GM12878 (cell line): ENCODE measurements at regions not wholly inside any gene's neighbourhood (a gene's known extent, or its start where the extent isn't known, plus 50 kb on each side); places are given as distances from the start of the nearest gene placed in this dataset.

ENCODE experiments used
- ATAC-seq: fragments of 200-7000 bp; cut with Tn5 transposase; 3 replicates; pipeline ENCODE4 v1.9.1; 2020; ENCODE audit warnings: mild to moderate bottlenecking, moderate library complexity
- BruUV-seq: library from RNA; stranded (reverse); fragments of 400-500 nt; replicated peaks from 2 replicates; lab custom pipeline; 2021; lab: Mats Ljungman, UMichigan
- CTCF ChIA-PET: fragments of 300-600 bp; sonication (Branson Sonifier 250); formaldehyde crosslinking; extraction: SDS; loops from one replicate; lab custom pipeline; 2021; ENCODE audit warnings: inconsistent platforms; lab: Yijun Ruan, JAX
- POLR2A ChIA-PET: fragments of 350-600 bp; formaldehyde crosslinking; extraction: SDS; loops from one replicate; lab custom pipeline; 2021; ENCODE audit warnings: inconsistent platforms; lab: Charles Lee
- RAD21 ChIA-PET: fragments of 300-600 bp; sonication (Branson Sonifier 250); formaldehyde crosslinking; loops from one replicate; lab custom pipeline; 2023; ENCODE audit warnings: antibody characterized with exemption; ENCODE audit not compliant: unreplicated experiment; lab: Charles Lee
- SMC1A ChIA-PET: fragments of 300-600 bp; sonication (Branson Sonifier 250); formaldehyde crosslinking; loops from one replicate; lab custom pipeline; 2023; ENCODE audit not compliant: unreplicated experiment, uncharacterized antibody; lab: Charles Lee
- DNase-seq: peaks from one replicate; pipeline ENCODE4 v3.0.0-alpha.2; 2011; ENCODE audit warnings: low read depth, low spot score
- FAIRE-seq: peaks from 3 replicates; lab custom pipeline; 2011; peaks lifted over from hg19 to GRCh38; lab: Jason Lieb, UNC
- H2AFZ ChIP-seq: 2 replicates; pipeline ENCODE4 v1.6.0; 2011; ENCODE audit warnings: low read depth, low read length, control low read depth; ENCODE audit not compliant: control insufficient read depth
- H3K27ac ChIP-seq: 2 replicates; pipeline ENCODE4 v1.5.1; 2011; ENCODE audit warnings: control low read depth; ENCODE audit not compliant: control insufficient read depth, insufficient read depth
- H3K27me3 ChIP-seq, 2 experiments: replicated peaks in 1 of 2; 2 replicates each; pipeline versions ENCODE4 v1.6.0 to v1.6.1; 2011; ENCODE audit warnings: low read length in 1 of 2; ENCODE audit not compliant: control insufficient read depth in 2 of 2, insufficient read depth in 2 of 2
- H3K36me3 ChIP-seq, 2 experiments: 2 replicates each; pipeline ENCODE4 v1.5.1; 2011; ENCODE audit warnings: low read length in 1 of 2; ENCODE audit not compliant: control insufficient read depth in 2 of 2, insufficient read depth in 2 of 2
- H3K4me1 ChIP-seq: 2 replicates; pipeline ENCODE4 v1.6.1; 2011; ENCODE audit warnings: mild to moderate bottlenecking, low read length, moderate library complexity, mixed read lengths; ENCODE audit not compliant: control insufficient read depth, insufficient read depth
- H3K4me2 ChIP-seq: 2 replicates; pipeline ENCODE4 v1.6.0; 2011; ENCODE audit warnings: control low read depth; ENCODE audit not compliant: control insufficient read depth, insufficient read depth
- H3K4me3 ChIP-seq: fragments of 200-600 bp; sonication (generic); 2 replicates; pipeline ENCODE4 v1.5.1; 2016
- H3K79me2 ChIP-seq: 2 replicates; pipeline ENCODE4 v1.6.0; 2011; ENCODE audit warnings: low read length; ENCODE audit not compliant: control insufficient read depth, insufficient read depth
- H3K9ac ChIP-seq: 2 replicates; pipeline ENCODE4 v1.8.0; 2011; ENCODE audit warnings: low read length, control low read depth, mixed read lengths; ENCODE audit not compliant: control insufficient read depth, insufficient read depth
- H3K9me3 ChIP-seq: replicated peaks from 3 replicates; pipeline ENCODE4 v1.5.1; 2011; ENCODE audit warnings: mild to moderate bottlenecking, low read length; ENCODE audit not compliant: control insufficient read depth, insufficient read depth
- H4K20me1 ChIP-seq: 2 replicates; pipeline ENCODE4 v1.6.0; 2011; ENCODE audit not compliant: control insufficient read depth, insufficient read depth
- ASH2L ChIP-seq: fragments of 300-600, 200-600 bp; sonication (generic); IDR thresholded peaks from 2 replicates; pipeline ENCODE4 v1.6.1; 2017; ENCODE audit warnings: low read depth, mild to moderate bottlenecking, borderline replicate concordance
- CEBPB ChIP-seq, 2 experiments: fragments of 150-350 bp in 1 of 2; IDR thresholded peaks; 2 replicates each; pipeline ENCODE4 v1.6.1; 2012 to 2014; ENCODE audit warnings: low read depth in 2 of 2, low read length in 2 of 2, borderline replicate concordance in 1 of 2, inconsistent platforms in 1 of 2
- CHD4 ChIP-seq: fragments of 200-600 bp; sonication (generic); IDR thresholded peaks from 2 replicates; pipeline ENCODE4 v1.6.1; 2016; ENCODE audit warnings: mild to moderate bottlenecking
- EED ChIP-seq: sonication (generic); IDR thresholded peaks from 2 replicates; pipeline ENCODE4 v1.6.1; 2016; ENCODE audit warnings: antibody characterized with exemption, low read depth
- KDM1A ChIP-seq: fragments of 200-600 bp; sonication (generic); IDR thresholded peaks from 2 replicates; pipeline ENCODE4 v1.6.1; 2016; ENCODE audit warnings: borderline replicate concordance
- NFIC ChIP-seq: IDR thresholded peaks from 2 replicates; pipeline ENCODE4 v1.6.1; 2012; ENCODE audit warnings: low read depth, mild to moderate bottlenecking, inconsistent platforms, low read length, moderate library complexity
- POLR2A ChIP-seq: IDR thresholded peaks from 2 replicates; pipeline ENCODE4 v1.6.1; 2011; ENCODE audit warnings: low read depth, mild to moderate bottlenecking, low read length
- PRDM15 ChIP-seq: fragments of 450-650 bp; formaldehyde crosslinking; IDR thresholded peaks from 2 replicates; pipeline ENCODE4 v1.4.0; 2020; ENCODE audit warnings: mild to moderate bottlenecking, moderate library complexity
- SREBF2 ChIP-seq: IDR thresholded peaks from 2 replicates; pipeline ENCODE4 v1.6.1; 2012; ENCODE audit warnings: mild to moderate bottlenecking, low read length
- SUZ12 ChIP-seq: fragments of 200-600 bp; sonication (generic); IDR thresholded peaks from one replicate; pipeline ENCODE4 v1.6.1; 2018; ENCODE audit warnings: antibody characterized with exemption, mild to moderate bottlenecking; ENCODE audit not compliant: unreplicated experiment
- TARDBP ChIP-seq: IDR thresholded peaks from 2 replicates; pipeline ENCODE4 v1.6.1; 2016; ENCODE audit warnings: borderline replicate concordance
- whole genome bisulfite sequencing: methylation state at CpG from one replicate; pipeline ENCODE4 v1.1.6; 2016; ENCODE audit warnings: low lambda C conversion rate; ENCODE audit not compliant: insufficient replicate concordance, insufficient coverage; ENCODE audit errors: missing lambda C conversion rate; 5-methylcytosine and 5-hydroxymethylcytosine counted together
- in situ Hi-C: fragments of 300-500 bp; cut with MboI; formaldehyde crosslinking; loops from 9 replicates; pipeline ENCODE4 v1.14.3; 2018; ENCODE audit warnings: mixed read lengths
- intact Hi-C: fragments of 100-400 bp; cut with micrococcal nuclease; formaldehyde crosslinking; loops from one replicate; pipeline ENCODE4 v1.14.2; 2022; ENCODE audit not compliant: unreplicated experiment
- TF ChIP-seq, protein P1 (sequence below): fragments of 450-650 bp; IDR thresholded peaks from 2 replicates; pipeline ENCODE4 v1.6.1; 2017; ENCODE audit warnings: antibody characterized with exemption, mild to moderate bottlenecking, moderate library complexity

DNA sequence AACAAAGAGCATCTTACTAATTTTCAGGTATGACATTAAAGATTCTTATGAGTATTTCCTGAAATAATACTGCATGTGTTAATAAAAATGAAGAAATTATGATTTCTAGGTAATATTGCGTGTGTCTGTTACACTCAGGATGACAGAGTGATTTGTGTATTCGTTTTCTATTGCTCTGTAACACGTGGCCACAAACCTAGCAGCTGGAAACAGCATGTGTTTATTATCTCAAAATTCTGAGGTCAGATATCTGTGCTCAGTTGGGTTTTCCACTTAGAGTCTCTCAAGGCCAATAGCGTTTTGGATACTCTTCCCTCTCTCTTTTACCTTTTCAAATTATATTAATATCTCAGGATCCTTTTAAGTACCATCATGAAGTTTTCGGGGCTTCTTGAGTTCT, 667.9 kb upstream of the CDH7 start:
- Histone ChIP-seq H3K9ac (no peak overlapping the region), H3K4me3 (no peak overlapping the region), H3K79me2 (no peaks in the 10 kb centered on the region), H3K4me2 (no peak overlapping the region), H2AFZ (no peak overlapping the region), H3K27me3 (no peaks in the 10 kb centered on the region), H3K9me3 (no peaks in the 10 kb centered on the region), H3K36me3 (no peaks in the 10 kb centered on the region), H3K27ac (no peak overlapping the region), H3K4me1 (no peaks in the 10 kb centered on the region), H4K20me1 (no peaks in the 10 kb centered on the region)
- ChIA-PET SMC1A (no interaction called here), CTCF (no interaction called here), POLR2A (no interaction called here), RAD21 (no interaction called here)
- intact Hi-C loops (no loop called here), in situ Hi-C loops (loop anchor here (25.0 kb wide), 1 partner anchor 1046 kb away; no protein-coding TSS in a partner anchor)
- no TSS peak for BruUV-seq
- no peak for FAIRE-seq
- 4% methylated on average over 5 of the region's 5 CpGs for WGBS
- no peak for ATAC-seq
- DNase-seq: no peak
- no peak for TF ChIP-seq EED

GRCh38 chr18:65081786-65082185, 669.0 kb upstream of the CDH7 start:
- Histone ChIP-seq H3K4me3 (no peak overlapping the region), H3K9ac (no peak overlapping the region), H2AFZ (no peak overlapping the region), H3K27ac (no peak overlapping the region), H3K36me3 (no peaks in the 10 kb centered on the region), H3K9me3 (no peaks in the 10 kb centered on the region), H3K4me1 (no peaks in the 10 kb centered on the region), H3K27me3 (no peaks in the 10 kb centered on the region), H3K79me2 (no peaks in the 10 kb centered on the region), H3K4me2 (no peak overlapping the region), H4K20me1 (no peaks in the 10 kb centered on the region)
- in situ Hi-C loops (loop anchor here (25.0 kb wide), 1 partner anchor 1044 kb away; no protein-coding TSS in a partner anchor), intact Hi-C loops (no loop called here)
- no TSS peak for BruUV-seq
- CTCF ChIA-PET: interaction anchor here (0.9 to 1.2 kb wide), 2 partner anchors 9 to 10 kb away, joined by 3 read pairs; no protein-coding TSS in a partner anchor
- WGBS: 0% methylated on average over 3 of the region's 3 CpGs
- ATAC-seq (no peak), DNase-seq (no peak), FAIRE-seq (no peak)
- SMC1A ChIA-PET: interaction anchor here (1.4 kb wide), 2 partner anchors 10 to 83 kb away, joined by 3 to 4 read pairs; no protein-coding TSS in a partner anchor
- POLR2A ChIA-PET: no interaction called here
- RAD21 ChIA-PET: no interaction called here
- TF ChIP-seq CEBPB (IDR thresholded peaks at IDR 0.05; ENCODE audit: borderline replicate concordance in 1 of 2, low read depth in 2 of 2, low read length in 2 of 2): no peak
- TF ChIP-seq SREBF2: no peak
- TF ChIP-seq TARDBP: no peak
- TF ChIP-seq KDM1A: no peak
- TF ChIP-seq POLR2A: no peak
- no peak for TF ChIP-seq CHD4
- TF ChIP-seq NFIC: no peak
- TF ChIP-seq SUZ12: no peak
- TF ChIP-seq ASH2L: no peak
- TF ChIP-seq PRDM15: no peak
- TF ChIP-seq, protein P1, sequence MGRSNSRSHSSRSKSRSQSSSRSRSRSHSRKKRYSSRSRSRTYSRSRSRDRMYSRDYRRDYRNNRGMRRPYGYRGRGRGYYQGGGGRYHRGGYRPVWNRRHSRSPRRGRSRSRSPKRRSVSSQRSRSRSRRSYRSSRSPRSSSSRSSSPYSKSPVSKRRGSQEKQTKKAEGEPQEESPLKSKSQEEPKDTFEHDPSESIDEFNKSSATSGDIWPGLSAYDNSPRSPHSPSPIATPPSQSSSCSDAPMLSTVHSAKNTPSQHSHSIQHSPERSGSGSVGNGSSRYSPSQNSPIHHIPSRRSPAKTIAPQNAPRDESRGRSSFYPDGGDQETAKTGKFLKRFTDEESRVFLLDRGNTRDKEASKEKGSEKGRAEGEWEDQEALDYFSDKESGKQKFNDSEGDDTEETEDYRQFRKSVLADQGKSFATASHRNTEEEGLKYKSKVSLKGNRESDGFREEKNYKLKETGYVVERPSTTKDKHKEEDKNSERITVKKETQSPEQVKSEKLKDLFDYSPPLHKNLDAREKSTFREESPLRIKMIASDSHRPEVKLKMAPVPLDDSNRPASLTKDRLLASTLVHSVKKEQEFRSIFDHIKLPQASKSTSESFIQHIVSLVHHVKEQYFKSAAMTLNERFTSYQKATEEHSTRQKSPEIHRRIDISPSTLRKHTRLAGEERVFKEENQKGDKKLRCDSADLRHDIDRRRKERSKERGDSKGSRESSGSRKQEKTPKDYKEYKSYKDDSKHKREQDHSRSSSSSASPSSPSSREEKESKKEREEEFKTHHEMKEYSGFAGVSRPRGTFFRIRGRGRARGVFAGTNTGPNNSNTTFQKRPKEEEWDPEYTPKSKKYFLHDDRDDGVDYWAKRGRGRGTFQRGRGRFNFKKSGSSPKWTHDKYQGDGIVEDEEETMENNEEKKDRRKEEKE: no peak
